ENCODE measurements at regions not wholly inside any gene's neighbourhood (a gene's known extent, or its start where the extent isn't known, plus 50 kb on each side); places are given as distances from the start of the nearest gene placed in this dataset.

DNA sequence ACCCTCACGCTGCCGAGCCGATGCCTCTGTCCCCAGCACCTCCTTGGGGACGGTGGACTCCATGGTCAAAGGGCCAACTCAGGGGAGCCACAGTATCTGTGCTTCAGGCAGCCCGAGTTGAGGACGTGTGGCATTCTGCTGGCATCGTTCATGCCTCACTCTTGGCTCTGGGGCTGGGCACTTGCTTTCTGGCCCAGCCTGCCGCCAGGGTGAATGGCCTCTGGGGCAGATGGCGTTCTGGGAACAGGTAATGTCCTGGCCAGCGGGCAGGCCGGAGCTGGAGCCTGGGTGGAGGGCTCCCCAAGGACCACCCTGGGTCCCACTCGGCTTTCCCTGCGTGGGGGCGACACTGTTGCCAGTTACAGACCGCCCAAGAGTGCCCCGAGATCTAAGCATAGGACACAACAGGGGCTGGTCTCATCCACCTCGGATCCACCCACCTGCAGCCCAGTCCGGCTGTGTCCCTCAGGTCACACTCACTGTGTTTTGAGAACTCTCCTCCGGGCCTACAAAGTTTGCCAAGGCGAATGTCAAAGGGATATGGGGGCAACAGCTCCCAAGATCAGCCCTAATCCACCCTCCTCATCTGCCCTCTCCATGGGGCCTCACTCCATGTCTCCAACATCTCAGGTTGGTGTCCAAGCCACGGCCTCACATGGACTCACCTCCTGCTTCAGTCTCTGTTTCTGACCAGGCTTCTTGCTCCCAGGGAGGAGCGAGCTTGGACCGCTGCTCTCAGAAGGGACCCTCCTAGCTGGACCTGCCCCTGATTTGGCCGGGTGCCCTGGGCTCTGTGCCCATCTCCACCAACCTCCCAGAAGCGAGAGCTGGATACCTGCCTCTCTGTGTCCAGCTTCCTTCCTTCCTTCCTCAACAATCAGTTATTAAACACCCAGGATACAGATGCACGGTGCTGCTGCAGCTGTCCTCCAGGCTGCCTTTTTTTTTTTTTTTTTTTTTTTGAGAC, 60.8 kb downstream of the TMEM235 start:
- ChIA-PET CTCF (interaction anchor here (0.6 to 2.2 kb wide), 6 partner anchors 59 to 130 kb away, joined by 3 to 10 read pairs (median 3); no protein-coding TSS in a partner anchor), POLR2A (no interaction called here)
- Histone ChIP-seq H4K20me1 (replicated peaks; ENCODE audit: control insufficient read depth, extremely low read depth, insufficient read depth, low read length) (no peaks in the 10 kb centered on the region), H3K36me3 (ENCODE audit: control insufficient read depth in 2 of 2, extremely low read depth in 1 of 2, insufficient read depth in 2 of 2, low read length in 2 of 2) (no peaks in the 10 kb centered on the region), H2AFZ (ENCODE audit: low read depth, low read length) (no peak overlapping the region), H3K9me1 (replicated peaks; ENCODE audit: control insufficient read depth, extremely low read depth, insufficient read depth, low read length) (no peaks in the 10 kb centered on the region), H3K79me2 (ENCODE audit: control insufficient read depth, insufficient read depth, low read length) (no peaks in the 10 kb centered on the region), H3K27me3 (ENCODE audit: control insufficient read depth in 2 of 2, insufficient read depth in 2 of 2, low read length in 2 of 2) (no peaks in the 10 kb centered on the region), H3K27ac (ENCODE audit: insufficient read depth, low read depth, low read length) (no peak overlapping the region), H3K9ac (replicated peaks; ENCODE audit: extremely low read depth, insufficient read depth, low read length) (no peak overlapping the region), H3K4me3 (replicated peaks in 1 of 3; ENCODE audit: insufficient read depth in 1 of 3, low read depth in 1 of 3, low read length in 3 of 3) (no peak overlapping the region), H3K4me2 (ENCODE audit: insufficient read depth, low read length) (no peak overlapping the region), H3K4me1 (ENCODE audit: control insufficient read depth, extremely low read depth, insufficient read depth, low read length) (no peaks in the 10 kb centered on the region), H3K9me3 (replicated peaks; ENCODE audit: control insufficient read depth, insufficient read depth, low read length) (no peaks in the 10 kb centered on the region)
- no peak for TF ChIP-seq JUN (IDR thresholded peaks at IDR 0.05; ENCODE audit: borderline replicate concordance, insufficient read depth, insufficient read length, low read depth)
- no peak for TF ChIP-seq EZH2 (IDR thresholded peaks at IDR 0.05; ENCODE audit: borderline replicate concordance, low read depth, low read length, severe bottlenecking)
- TF ChIP-seq GATA2 (IDR thresholded peaks at IDR 0.05; ENCODE audit: insufficient read depth, insufficient read length, low read depth, low read length), result no peak
- TF ChIP-seq POLR2A (IDR thresholded peaks at IDR 0.05; ENCODE audit: low read depth, low read length), result no peak
- no peak for TF ChIP-seq FOS (IDR thresholded peaks at IDR 0.05; ENCODE audit: borderline replicate concordance, insufficient read depth, low read length)
- TF ChIP-seq, protein P1, sequence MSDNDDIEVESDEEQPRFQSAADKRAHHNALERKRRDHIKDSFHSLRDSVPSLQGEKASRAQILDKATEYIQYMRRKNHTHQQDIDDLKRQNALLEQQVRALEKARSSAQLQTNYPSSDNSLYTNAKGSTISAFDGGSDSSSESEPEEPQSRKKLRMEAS (IDR thresholded peaks at IDR 0.05; ENCODE audit: insufficient read depth, insufficient read length), result no peak
- no peak for TF ChIP-seq MYC (IDR thresholded peaks at IDR 0.05; ENCODE audit: low read depth, low read length)
- TF ChIP-seq, protein P2, sequence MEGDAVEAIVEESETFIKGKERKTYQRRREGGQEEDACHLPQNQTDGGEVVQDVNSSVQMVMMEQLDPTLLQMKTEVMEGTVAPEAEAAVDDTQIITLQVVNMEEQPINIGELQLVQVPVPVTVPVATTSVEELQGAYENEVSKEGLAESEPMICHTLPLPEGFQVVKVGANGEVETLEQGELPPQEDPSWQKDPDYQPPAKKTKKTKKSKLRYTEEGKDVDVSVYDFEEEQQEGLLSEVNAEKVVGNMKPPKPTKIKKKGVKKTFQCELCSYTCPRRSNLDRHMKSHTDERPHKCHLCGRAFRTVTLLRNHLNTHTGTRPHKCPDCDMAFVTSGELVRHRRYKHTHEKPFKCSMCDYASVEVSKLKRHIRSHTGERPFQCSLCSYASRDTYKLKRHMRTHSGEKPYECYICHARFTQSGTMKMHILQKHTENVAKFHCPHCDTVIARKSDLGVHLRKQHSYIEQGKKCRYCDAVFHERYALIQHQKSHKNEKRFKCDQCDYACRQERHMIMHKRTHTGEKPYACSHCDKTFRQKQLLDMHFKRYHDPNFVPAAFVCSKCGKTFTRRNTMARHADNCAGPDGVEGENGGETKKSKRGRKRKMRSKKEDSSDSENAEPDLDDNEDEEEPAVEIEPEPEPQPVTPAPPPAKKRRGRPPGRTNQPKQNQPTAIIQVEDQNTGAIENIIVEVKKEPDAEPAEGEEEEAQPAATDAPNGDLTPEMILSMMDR (IDR thresholded peaks at IDR 0.05; ENCODE audit: extremely low read depth in 1 of 2, insufficient read depth in 1 of 2, low read depth in 1 of 2, low read length in 2 of 2), result no peak
- FAIRE-seq (no peak), DNase-seq (ENCODE audit: low read depth, low spot score) (no peak)
- intact Hi-C loops (cut with micrococcal nuclease), result no loop called here
- no TSS peak for BruUV-seq (replicated peaks)
- dilution Hi-C loops (cut with MboI; ENCODE audit: extremely low pct_ligation_motif_present, low sequenced_read_pairs), result no loop called here
